HG02981 (cell line): ENCODE measurements at regions not wholly inside any gene's neighbourhood (a gene's known extent, or its start where the extent isn't known, plus 50 kb on each side); places are given as distances from the start of the nearest gene placed in this dataset.
A peak's percentile ranks its signal among the peaks of the same experiment; 100 is the strongest.
"Not testable (repeated sequence)": the region's sequence is repeated elsewhere in the genome, so short reads cannot be mapped to it uniquely, and the experiment has no call there.

Experiments
- ATAC-seq: cut with Tn5 transposase; IDR thresholded peaks from one replicate; pipeline ENCODE4 v1.9.1; 2021; ENCODE audit warnings: mild to moderate bottlenecking, moderate library complexity; ENCODE audit not compliant: unreplicated experiment

DNA sequence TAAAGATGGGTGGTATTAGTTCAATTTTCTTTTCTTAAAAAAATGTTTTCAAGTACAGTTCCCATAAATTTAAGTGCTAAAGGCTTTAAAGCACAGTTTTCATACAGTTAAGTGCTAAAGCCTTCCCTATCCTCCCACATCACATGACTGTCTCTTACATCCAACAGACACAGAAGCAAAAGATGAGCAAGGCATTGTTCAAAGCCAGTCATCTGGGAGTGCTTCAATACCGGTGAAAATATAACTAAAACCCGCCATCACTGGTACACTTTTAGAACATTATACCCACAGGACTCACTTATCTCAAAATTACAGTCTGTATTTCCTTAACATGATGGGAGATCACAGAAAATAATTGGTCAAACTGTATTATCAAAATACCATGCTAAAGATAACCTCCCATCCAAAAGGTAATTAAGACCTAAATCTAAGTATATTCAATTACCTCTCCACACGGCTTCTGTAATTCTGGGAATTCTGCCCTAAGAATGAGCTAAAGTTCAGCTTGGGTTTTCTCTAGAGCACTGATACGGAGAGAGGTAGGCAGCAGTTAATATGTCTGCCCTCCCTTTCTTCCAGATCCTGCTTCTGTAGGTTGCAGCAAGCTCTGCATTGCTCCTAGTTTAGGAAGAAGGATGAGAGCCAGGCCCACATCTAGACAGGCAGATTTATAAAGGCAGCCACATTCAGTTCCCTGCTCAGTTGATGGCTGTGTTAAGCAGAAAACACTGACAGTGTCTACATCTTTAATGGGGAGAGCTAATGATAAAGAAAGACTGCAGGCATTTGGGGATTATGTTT lies 474.8 kb upstream of the PFKP start:
- ATAC-seq, result no peak

DNA sequence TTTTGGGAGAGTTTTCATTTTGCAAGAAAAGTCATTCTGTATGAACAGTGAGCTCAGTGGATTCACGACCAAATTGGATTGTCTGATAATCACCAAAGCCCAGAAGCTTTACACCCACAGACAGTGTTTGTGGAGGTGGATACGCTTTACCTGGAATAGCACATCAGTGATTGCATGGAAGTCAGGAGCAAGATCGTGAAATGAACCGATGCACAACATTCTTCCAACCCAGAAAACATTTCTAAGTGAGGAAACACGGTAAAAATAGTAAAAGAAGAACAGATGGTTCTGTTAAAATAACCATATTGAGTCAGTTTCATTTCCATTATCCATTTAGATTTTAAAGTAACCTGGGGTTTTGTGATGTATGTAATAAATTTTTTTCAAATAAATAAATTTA lies 478.2 kb upstream of the PFKP start:
- ATAC-seq, result no peak

DNA sequence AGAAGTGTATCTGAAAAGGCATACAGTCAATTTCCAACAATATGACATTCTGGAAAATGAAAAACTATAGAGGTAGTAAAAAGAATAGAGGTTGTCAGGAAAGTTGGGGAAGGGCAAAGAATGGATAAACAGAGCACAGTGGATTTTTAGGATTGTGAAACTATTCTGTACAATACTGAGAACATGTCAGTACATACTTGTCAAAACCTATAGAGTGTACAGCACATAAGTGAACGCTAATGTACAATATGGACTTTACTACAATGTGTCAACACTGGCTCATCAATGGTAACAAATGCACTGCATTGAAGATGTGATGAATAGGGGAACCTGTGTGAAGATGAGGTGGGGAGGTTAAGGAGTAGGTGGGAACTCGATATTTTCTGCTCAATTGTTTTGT lies 483.0 kb upstream of the PFKP start:
- no peak for ATAC-seq

DNA sequence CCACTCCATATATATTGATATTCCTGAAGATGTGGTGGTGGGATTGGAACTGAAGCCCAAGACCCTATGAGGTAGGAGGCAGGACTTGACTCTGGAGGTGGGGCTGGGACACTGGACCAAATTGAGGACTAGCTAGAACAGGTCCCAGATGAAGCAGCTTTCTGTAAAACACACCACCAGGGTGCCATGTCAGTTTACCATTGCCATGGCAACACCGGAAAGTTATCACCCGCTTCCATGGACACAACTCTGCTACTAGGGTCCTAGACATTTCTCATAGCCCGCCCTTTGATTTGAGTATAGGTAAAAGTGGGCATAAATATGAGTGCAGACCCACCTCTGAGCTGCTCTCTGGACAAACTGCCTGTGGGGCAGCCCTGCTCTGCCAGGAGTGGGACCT lies 490.5 kb upstream of the PFKP start:
- ATAC-seq, result no peak

DNA sequence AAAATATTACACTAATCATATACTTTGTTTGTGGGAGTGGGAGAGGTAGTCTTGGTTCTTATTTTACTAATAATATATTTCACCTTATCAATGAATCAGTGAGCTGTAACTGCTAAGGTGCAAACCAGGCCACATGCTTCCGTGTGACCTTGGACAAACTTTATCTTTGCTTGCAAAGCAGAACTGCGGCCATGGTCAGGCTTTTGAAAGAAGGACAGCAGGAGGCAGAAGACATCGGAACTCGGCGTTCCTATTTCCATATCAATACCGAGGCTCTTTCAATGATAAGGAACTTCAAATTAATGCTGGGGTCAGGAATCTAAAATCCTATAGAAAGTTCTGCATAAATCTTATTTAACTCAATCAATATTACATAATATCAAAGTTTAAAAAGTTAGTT lies 491.9 kb upstream of the PFKP start:
- no peak for ATAC-seq

DNA sequence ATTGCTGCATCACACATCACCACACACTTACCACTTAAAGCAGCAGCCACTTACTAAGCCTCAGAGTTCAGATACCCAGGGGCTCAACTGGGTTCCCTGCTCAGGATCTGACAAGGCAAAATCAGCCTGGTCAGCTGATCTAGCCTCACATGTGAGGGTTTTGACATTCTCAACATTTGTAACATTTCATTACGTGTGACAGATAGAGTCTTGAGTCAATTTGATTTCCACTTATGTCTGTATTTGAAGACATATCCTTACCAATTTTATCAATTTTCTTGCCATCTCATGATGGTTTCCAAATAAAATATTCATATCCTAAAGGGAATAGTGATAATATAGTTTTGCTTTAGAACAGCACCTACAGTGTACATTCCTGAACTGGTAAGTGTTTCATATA lies 494.7 kb upstream of the PFKP start:
- no peak for ATAC-seq

DNA sequence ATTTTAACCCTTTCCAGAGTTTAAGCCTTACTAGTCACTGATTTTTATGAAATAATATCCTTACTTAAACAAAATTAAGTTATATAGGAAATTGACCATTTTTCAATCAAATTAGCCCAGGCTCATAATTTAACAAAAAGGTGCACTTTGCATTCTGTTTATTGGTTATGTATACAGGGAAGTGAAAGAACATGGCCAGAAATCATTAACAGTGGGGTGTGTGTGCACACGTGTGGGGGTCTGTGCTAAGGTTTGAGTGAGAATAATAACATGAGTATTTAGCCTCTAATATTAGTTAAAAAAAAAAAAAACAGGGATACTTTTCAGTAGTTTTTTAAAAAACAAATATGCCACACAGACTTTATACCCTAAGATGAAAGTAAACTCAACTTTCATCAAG lies 510.5 kb upstream of the PFKP start:
- ATAC-seq, result peak; percentile 96

DNA sequence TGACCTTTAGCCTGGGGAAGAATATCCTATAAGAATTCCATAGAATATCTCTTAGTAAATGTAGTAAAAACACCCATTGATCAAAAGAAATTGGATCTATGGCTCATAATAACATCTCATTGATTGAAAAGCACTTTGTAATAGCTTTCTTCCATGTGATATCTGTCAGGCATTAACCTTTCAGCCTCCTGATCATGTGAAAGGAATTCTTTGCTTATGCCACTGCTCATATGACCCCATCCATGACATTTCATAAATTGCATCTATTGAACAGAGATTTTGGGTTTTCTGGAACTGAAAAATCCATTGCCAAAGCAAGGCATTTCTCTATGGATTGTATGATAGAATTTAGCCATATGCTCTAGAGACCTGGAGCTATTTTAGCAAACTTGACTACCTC lies 519.3 kb upstream of the PFKP start:
- no peak for ATAC-seq

DNA sequence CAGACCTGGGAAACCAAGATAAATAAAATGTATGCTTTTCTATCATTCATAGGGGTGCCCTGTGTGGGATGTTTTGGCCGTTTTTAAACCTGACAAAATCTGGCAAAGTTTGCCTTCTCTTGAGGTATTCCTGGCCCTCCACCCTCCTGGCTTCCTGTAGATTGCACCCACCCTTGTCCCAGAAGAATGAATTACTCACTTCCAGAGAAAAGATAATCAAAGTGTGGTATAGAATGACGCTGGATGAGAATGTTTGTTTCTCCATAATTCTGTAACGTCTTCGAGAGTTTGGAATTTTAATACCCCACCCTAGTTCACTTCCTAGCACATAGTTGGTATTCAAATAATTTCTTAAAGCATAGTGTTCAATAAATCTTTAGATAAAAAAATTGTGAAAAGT lies 519.7 kb upstream of the PFKP start:
- no peak for ATAC-seq

DNA sequence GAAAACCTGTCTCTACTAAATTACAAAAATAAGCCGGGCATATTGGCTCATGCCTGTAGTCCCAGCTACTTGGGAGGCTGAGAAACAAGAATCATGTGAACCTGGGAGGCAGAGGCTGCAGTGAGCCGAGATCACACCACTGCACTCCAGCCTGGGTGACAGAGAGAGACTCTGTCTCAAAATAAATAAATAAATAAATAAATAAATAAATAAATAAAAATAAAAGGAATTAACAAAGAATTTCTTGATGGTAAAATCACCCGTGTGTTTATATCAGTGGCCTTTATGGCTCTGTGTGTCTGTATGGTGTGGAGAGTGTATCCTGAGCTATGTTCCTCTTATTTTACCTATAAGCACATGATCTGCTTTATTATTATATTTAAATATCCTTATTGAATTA lies 520.5 kb upstream of the PFKP start:
- not testable (repeated sequence) for ATAC-seq

DNA sequence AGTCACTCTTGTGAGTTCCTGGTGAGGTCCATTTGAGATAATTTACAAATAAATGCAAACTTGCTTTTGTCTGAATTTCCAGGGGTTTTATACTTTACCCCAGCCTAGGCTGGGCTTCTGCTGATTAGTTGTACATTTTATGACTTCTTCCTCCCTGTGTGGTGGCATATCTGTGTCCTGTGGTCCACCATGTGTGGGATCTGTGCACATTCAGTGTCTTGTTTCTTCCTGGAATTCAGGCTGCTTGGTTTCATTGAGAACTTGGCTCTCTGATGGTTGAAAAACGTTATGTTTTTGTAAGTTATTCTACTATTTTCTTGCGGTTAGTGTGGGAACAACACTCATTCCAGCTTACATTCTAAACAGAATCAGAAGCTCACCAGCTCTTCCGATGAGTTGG lies 523.4 kb upstream of the PFKP start:
- no peak for ATAC-seq

DNA sequence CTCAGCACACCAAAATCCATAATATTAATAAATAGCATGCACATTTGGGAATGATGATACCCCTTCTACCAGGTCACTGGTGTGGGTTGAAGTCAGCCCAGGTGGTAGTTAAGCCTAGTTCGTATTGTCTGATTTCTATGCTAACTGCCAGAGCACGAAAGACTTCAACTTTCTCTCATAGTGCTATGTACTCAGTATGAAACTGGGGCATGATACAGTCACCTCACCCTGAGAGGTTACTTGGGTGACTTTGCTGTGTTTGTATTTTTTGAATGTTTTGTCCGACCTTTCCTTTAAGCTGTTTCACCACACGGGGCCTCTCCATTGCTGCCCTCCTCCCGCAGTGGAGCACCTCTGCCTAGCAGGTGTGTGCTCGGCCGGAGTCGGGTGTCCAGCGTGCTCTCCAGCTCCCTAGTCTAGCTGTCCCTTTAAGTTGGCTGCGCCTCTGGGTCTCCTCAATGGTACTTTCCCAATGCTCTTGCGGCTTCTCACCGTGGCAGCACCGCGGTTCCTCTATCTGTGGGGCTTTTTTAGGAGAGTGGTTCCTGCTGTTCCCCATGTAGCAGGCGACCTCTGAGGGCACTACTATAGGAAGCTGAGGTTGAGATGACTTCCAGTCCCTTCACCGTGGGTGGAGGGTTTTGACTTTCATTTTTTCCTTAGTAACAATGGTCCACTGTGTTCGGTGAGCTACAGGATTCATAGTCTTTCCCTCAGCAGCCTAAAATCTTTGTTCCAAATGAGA lies 524.0 kb upstream of the PFKP start:
- no peak for ATAC-seq

DNA sequence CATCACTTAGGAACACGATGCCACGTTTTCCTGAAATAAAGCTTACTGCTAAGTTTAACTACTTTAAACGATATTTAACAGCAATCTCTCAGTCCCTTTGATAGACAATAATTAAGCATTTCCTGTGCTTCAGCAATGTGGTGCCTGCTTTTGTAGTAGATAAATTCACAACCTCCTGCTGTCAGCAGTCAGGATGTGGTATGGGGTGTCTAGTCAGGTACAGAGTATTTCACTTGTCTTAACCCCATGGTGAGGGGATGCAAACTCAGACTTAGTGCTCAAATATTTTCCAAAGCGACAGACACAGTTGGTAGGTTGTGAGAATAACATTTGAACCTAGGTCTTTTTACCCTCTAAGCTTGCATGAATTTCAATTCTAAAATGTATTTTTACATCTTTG lies 526.2 kb upstream of the PFKP start:
- ATAC-seq, result no peak

DNA sequence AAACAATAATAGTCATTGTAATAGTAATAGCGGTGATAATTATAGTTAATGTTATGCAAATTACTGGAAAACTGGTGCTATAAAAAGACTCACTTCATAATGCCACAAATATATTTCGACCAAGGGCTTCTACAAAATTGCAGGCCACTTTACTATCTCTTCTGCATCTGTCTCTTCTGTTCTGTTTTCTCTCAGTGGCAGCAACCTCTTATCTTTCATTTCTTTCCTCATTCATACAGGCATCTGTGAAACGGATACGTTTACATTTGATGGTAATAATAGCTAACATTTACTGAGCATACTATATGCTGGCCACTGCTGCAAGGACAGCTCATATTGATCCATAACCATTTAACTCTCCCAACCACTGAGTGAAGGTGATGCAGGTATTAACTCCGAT lies 537.4 kb upstream of the PFKP start:
- no peak for ATAC-seq

DNA sequence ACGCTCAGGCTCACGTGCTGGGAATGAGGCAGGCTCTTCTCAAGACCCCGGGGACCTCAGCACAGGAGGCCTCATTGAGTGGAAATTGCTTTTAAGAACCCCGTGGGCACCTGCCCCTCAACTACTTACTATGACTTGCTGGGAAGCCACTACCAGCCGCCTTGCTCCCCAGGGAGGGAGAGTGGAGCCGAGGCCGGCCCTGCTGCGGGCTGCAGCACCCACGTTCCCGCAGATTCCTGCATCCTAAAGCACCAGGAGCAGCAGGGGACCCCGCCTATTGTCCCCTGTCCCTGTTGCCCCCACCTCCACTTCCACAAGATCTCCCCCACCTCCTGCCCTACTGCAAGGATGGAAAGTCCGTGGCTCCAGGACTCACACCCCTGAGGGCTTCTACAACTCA lies 541.6 kb upstream of the PFKP start:
- ATAC-seq, result no peak

DNA sequence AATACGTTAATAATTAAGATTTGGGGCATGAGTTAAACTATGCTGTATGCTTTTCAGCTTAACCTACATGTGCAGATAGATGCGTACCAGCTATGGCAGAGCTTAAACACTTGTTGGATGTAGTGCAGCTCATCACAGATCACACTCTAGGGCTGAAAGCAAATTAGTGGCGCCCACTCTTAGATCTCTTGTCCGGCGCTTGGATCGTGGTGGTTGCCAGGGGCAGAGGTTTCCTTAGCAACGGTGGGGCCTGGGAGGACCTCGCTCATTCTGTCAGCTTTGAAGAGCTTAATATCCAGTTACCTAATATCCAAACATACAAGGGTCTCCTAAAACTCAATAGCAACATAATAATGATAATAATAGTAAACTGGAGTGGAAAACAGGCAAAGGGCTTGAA lies 548.2 kb upstream of the PFKP start:
- ATAC-seq, result no peak

DNA sequence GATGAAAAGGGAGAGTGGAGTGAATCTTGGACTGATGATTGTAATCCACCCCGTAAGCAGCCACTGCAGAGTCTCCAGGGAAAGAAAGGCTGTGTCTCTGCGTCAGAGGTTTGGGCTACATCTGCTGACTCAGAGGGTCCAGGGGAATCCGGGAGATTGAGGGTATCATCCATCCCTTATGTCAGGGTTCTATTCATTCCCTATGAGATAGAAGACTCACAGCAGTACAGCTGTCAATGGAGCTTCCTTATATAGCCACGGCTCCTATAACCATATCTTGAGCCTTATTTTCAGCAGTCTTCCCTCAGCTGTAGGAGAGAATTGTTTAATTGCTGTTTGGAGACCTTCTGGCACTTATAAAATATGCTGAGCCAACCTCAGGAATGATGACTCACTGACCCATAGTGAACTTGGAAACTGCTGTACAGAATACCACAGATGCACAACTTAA lies 558.2 kb upstream of the PFKP start:
- no peak for ATAC-seq

DNA sequence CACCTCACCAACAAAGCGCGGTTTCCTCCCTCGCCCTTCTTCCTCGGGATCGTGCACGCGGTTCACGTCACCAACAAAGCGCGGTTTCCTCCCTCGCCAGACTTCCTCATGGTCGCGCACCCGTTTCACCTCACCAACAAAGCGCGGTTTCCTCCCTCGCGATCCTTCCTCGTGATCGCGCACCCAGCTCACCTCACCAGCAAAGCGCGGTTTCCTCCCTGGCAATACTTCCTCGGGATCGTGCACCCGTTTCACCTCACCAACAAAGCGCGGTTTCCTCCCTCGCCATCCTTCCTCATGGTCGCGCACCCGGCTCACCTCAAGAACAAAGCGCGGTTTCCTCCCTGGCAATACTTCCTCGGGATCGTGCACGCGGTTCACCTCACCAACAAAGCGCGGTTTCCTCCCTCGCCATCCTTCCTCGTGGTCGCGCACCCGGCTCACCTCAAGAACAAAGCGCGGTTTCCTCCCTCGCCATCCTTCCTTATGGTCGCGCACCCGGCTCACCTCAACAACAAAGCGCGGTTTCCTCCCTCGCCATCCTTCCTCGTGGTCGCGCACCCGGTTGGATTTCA lies 565.9 kb upstream of the PFKP start:
- not testable (repeated sequence) for ATAC-seq

DNA sequence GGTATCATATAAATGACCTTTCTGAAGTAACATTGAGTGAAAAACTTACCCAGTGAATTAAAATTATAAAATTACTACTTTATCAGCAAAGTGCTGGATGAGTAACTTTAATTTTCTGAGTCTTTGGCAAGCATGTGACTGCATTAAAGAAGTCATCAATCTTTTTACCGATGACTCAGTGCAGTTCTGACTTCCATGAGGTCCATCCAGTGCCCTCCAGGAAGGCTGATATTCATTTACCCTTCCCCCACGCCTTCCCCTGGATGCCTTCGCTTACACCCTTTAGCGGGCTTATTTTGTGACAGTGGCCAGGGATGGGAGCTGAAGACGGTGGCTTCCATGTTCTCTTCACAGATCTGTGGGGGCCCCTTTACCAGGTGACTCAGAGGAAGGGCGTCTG lies 572.9 kb upstream of the PFKP start:
- no peak for ATAC-seq

DNA sequence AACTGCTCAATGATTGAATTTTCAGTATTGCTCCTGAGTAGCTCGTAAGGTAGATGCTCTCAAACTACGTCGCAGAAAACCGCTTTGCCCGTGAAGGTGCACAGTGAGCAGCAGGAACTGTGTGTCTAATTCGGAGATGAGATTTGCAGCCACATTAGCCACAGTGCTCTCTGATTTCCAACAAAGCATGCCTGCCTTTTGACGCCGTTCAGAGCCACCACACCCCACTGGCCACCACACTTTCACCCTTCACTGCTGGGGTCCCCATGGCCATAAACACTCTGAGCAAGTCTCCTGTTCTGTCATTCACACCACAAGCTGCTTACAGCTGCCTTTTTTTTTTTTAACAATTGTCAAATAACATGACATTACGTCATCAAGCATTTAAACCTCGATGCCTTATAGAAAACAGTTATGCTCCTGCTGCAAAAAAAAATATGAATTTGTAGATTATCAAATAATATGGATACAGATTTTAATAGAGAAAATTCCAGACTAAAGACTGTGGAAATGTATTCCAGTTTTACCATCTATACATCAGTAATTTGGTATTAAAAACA lies 578.8 kb upstream of the PFKP start:
- no peak for ATAC-seq

DNA sequence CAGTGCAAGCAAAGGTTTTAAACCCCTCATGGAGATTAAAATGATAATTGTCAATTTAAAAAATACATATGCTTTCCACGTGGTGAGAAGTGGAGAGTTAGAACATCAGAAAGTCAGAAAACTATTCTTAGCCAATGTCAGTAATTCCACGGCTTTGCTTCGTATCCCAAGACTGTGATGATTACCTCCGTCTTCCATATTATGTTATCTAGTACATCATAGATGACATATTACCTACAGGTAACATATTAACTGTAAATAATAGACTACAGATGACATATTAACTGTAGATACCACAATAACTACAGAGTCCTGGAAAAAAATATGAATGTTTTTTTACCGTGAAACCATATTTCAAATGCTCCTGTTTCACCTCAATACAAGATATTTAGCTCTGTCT lies 579.4 kb upstream of the PFKP start:
- ATAC-seq, result no peak

DNA sequence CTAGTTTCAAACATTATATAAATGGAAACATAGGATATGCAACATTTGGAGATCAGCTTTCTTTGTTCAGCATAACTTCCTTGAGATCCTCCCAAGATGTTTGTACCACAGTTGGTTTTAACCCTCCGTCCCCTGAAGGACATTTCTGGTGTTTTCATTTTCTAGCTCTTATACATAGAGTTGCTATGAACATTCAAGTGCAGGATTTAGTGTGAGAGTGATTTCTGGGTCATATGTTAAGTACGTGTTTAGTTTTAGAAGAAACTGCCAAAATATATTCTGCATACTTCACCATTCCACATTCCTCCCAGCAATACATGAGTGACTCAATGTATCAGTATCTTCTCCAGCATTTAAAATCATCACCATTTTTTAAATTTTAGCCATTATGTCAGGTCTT lies 588.7 kb upstream of the PFKP start:
- ATAC-seq, result no peak
